HG03139 (cell line): ENCODE measurements at regions not wholly inside any gene's neighbourhood (a gene's known extent, or its start where the extent isn't known, plus 50 kb on each side); places are given as distances from the start of the nearest gene placed in this dataset.
"Not testable (repeated sequence)": the region's sequence is repeated elsewhere in the genome, so short reads cannot be mapped to it uniquely, and the experiment has no call there.

Source experiments
- ATAC-seq: cut with Tn5 transposase; IDR thresholded peaks from one replicate; pipeline ENCODE4 v1.9.1; 2021; ENCODE audit not compliant: unreplicated experiment

DNA sequence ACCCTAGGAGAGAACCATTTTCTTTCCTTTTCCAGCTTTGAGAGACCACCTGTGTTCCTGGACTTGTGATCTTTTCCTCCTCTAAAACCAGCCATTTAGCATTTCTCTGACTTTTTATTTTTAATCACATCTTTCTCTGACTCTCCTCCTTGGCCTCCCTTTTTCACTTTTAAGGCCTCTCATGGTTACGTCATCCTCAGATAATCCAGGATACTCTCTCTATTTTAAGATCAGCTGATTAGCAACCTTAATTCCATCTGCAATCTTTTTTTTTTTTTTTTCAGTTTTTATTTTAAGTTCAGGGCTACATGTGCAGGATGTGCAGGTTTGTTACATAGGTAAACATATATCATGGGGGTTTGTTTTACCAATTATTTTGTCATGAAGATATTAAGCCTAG, 54.0 kb downstream of the RFPL4B start:
- no peak for ATAC-seq

DNA sequence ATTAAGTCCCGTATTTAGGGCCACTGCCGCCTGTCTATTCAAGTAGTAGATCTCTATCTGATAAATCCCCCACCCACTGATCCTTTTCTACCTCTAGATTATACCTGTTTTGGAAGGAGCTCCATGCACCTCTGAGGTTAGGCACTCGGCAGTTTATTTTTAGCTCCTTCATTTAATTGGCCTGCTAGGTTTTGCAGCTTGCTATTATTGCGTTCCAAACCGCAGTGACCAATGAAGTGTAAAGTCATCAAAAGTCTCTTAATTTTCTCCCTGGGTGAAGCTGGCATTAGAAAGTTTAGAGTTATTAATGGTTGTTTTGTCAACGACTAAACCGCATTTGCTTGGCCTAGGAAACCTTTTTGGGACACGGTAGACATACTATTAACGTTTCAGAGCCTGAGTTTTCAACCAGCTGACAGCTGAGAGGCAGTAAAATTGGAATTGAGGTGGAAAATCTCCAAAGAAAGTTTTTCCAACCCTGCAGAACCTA, 60.0 kb downstream of the RFPL4B start:
- no peak for ATAC-seq

DNA sequence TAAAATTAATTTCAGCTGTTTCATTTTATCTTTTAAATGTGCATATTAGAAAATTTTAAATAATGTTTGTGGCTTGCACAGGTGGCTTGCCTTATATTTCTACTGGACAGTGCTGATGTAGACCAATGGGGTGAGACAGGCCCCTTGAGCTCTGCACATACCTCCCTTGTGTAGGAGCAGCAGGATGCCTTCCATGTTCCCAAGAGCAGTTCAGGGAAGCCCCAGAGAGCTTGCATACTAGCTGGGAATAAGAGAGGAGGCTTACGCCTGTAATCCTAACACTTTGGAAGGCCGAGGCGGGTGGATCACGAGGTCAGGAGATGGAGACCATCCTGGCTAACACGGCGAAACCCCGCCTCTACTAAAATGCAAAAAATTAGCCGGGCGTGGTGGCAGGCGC, 61.4 kb downstream of the RFPL4B start:
- ATAC-seq: no peak

DNA sequence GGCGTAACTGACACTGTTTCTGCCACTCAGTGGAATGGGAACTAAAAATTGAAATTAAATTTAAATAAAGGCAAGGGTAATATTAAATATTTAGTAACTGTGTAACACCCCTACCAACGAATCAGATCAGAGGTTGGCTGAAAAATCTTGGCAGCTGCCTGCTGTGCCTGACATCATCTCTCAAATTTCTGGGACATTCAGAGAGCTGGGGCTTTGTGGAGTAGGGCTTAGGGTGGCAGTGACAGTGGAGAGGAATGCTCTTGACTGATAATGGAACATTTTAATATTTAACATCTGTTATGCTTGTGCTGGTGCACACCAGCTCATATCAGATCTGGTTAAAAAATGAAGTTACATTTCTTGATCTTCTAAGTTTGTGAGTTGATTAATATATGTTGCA, 62.2 kb downstream of the RFPL4B start:
- no peak for ATAC-seq

- ATAC-seq: no peak
These were observed 66.7 kb downstream of the RFPL4B start for GRCh38 chr6:112413780-112414179.

DNA sequence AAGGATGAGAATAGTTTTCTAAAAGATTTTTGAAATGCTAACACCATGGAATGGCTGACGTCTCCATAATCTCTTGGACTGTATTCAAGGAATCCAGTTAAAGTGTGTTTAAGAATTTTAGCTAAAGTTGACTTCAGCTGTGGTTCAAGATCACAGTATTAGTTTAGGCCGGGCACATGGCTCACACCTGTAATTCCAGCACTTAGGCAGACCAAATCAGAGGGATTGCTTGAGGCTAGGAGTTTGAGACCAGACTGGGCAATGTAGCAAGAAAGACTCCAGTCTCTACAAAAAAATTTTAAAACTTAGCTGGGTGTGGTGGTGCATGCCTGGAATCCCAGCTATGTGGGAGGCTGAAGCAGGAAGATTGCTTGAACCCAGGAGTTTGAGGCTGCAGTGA, 68.2 kb downstream of the RFPL4B start:
- no peak for ATAC-seq

DNA sequence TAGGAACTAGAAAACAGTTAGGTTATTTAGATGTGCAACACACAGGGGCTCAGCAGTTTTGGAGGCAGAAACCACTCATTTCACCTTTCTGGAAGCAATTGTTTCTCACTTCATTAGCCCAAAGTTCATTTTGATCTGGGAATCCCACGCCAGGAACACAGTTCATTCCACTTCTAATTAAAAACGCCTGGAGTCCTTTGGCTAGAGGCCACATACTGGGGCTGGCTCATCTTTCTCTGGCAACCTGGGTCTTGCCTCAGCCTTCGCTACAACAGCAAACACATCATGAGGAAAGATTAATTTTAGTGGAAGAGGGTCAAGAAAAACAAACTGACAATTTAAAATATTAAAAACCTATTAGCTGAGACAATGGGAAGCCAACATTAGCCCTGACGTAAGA, 69.7 kb downstream of the RFPL4B start:
- no peak for ATAC-seq

- ATAC-seq: not testable (repeated sequence)
These were observed 79.9 kb downstream of the RFPL4B start for GRCh38 chr6:112427011-112427410.

DNA sequence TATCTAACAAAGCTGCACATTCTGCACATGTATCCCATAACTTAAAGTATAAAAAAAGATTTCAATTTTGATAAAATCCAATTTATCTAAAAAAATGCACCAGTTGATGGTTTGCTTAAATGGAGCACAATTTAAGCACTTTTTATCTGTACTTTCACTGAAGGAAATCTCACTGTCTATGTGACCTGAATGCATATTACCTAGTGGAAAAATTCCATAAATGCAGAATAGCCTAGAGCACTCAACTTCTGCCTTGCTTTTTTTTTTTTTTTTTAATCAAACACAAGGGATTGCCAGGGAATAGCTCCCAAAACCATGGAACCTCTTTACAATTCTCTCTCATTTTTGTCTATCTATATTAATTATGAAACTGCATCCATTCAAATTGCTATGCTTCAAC, 80.4 kb downstream of the RFPL4B start:
- ATAC-seq: no peak

DNA sequence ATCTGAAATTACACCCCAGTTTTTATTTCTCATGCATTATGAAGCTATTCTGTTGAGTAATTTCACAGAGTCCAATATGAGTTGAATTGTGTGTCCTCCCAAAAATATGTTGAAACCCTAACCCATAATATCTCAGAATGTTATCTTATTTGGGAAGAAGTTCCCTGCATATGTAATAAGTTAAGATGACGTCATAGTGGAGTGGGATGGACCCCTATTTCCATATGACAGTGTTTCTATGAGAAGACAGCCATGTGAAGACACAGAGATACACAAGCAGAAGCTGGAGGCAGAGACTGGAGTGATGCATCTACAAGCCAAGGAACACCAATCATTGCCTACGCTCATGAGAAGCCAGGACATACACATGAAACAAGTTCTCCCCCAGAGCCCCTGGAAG, 81.3 kb downstream of the RFPL4B start:
- no peak for ATAC-seq

DNA sequence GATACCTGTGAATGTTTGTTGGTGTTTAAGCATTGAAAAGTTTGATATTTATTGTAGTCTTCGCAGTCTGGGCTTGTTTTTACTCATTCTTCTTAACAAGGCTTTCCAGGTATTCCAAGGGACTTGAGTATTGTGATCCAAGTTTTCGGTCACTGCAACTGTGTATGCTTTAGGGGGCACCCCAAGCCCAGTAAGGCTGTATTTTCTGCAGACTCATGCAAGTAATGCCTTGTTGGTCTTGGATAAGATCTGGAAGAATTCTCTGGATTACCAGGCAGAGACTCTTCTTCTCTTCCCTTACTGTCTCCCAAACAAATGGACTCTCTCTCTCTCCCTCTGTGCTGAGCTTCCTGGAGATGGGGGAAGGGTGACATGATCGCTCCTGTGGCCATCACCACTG, 82.1 kb downstream of the RFPL4B start:
- no peak for ATAC-seq

DNA sequence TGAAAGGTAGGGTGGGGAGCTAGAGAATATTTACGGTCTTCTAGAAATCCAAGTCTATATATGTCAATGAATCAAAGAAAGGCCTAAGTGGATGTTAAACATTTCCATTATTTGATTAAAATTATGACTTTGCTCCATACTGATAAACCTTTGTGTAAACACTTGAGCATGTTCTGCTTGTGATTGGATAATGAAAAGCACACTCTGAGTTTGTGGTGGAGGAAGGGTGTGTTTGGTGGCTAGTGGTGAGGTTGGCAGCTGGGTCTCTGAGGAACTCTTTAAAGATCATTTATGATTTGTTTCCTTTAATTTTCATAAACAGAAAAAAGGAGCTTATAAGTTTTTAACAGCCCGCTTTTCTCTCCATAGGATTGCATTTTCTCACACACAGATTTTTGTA, 84.7 kb downstream of the RFPL4B start:
- no peak for ATAC-seq

DNA sequence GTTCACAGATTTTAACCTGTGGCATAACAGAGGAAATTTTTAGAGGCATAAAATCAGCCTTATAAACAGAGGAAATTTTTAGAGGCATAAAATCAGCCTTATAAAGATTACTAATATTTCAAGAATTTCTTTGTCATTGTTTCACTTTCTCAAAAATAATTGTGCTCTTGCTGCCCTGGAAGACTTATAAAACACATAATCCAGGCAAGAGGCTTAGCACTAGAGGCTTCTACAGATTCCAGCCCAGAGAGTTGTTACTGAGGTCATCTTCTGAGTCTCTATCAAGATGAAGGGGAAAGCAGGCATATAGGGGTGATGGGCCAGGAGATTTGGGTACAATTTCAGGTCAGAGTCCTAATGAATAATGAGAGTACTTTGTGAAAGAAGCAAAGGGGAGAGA, 85.7 kb downstream of the RFPL4B start:
- ATAC-seq: no peak

DNA sequence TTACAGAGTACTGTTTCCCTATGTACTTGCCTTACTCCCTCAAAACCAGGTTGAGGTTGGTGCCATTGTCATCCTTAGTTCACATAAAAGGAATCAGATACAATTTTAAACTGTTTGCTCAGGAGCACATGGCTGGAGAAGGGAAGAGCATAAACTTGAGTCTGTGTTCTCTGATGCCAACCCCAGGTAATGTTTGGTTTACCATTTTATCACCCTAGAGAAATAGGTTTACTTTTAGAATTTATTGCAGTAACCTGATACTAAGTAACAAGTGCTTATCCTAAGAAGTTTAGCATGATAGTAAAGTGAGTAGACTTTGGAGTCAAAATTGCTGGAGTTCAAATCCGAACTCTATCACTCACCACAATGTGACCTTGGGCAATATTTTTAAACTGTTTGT, 86.3 kb downstream of the RFPL4B start:
- ATAC-seq: no peak

GRCh38 chr6:112434896-112435435, 87.8 kb downstream of the RFPL4B start:
- no peak for ATAC-seq

DNA sequence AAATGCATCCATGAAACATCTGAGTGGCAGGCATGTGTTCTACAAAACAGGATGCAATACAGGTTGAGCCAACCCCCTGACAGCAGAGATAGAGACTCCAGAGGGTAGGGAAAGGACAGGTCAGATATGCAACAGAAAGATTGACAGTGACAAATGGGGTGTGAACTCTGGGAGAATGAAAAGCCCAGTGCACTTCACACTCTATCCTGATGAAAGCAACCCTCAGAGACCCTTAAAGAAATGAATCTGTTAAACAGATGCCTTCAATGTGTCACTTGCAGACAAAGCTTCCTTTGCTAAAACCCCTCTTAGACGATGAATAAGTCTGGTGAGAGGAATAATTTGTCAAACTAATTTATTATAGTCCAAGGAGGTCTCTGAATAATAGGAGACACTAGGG, 89.9 kb downstream of the RFPL4B start:
- ATAC-seq: no peak

DNA sequence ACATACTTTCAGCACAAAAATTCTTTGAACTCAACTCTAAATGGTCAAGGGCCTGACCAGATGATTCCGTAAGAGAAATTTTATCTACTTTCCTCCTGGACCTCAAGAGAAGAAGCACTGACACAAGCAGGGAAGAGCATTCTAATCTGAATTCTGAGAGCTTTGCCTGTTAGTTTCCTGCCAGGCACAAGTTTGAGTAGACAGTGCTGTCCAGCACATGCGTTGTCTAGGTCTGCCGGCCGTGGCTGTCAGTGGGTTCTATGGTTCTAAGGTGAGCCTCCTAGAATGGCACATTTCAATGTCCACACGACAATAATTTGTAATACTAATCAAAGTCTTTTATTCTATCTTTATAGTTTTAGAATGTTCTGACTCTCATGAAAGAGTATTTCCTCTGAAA, 91.9 kb downstream of the RFPL4B start:
- ATAC-seq: no peak

DNA sequence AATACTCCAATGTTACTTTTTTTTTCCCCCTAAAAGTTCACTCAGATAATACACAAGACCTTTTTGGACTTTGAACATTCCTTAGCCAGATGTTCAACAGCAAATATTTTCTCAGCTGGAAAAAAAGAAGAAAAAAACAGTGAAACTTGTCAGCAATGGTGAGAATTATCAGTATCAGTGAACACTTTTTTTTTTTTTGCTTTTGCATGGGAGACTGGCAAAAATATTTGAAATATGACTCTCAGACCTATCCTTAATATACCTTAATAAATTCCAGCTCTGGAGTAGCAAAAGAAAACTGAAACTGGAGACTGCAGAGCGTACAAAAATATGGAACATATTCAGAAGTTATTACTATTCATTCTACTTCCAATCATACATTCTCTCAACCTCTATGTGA, 92.3 kb downstream of the RFPL4B start:
- no peak for ATAC-seq

GRCh38 chr6:112441607-112442006, 94.5 kb downstream of the RFPL4B start:
- no peak for ATAC-seq

DNA sequence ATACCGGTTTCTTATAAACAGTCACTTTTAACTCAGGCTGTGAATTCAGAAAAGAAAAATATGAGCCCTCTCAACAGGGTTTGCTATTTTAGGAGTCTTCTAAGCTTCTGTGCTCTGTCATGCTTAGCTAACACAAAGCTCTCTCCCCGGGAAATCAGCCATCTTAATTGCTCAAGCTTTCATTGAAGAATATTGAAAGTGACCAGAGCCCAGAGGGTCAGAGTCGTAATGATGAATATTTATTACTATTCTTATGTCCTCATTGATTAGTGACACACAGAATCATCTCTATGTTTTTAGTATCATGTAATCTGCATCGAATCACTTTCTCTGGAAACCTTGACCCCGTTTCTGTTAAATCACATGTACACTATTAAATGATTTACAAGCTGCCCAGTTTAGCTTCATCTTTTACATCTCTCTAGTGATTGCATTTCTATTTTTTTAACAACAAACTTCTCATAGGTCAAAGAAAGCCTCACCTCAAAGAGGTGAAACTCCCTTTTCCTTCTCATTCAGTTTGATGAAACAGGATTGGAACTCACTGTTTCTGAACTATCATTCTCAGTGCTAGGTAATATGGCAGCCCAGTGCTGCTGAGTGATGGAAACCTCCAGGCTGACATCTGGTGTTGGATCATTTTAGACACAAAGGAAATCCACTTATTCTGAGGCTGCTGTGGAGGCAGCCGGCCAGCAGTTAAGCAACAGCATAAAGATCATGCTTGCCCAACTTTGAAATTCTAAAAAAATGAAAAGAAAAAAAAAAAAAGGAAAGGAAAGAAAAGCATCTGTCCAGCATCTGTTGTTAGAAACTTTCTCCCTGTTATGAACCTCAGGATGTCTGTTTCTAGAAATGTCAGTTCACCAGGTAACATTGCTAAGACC, 96.3 kb downstream of the RFPL4B start:
- ATAC-seq: no peak

DNA sequence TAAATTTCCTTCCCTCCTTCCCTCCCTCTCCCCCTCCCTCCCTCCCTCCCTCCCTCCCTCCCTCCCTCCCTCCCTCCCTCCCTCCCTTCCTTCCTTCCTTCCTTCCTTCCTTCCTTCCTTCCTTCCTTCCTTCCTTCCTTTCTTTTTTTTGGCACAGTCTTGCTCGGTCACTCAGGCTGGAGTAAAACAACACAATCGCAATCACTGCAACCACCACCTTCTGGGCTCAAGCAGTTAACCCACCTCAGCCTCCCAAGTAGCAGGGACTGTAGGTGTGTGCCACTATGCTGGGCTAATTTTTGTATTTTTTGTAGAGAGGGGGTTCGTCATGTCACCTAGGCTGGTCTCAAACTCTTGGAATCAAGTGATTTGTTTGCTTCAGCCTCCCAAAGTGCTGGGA, 101.7 kb downstream of the RFPL4B start:
- not testable (repeated sequence) for ATAC-seq

GRCh38 chr6:112450663-112451062, 103.5 kb downstream of the RFPL4B start:
- no peak for ATAC-seq

- no peak for ATAC-seq
These were observed 110.8 kb downstream of the RFPL4B start for GRCh38 chr6:112457886-112458285.
